CD4-positive, alpha-beta T cell treated with Interleukin-10 for 1 hour (primary cell): ENCODE measurements at regions not wholly inside any gene's neighbourhood (a gene's known extent, or its start where the extent isn't known, plus 50 kb on each side); places are given as distances from the start of the nearest gene placed in this dataset.

Experiments
- DNase-seq: peaks from one replicate; pipeline ENCODE4 v3.0.0-alpha.2; 2020

- no peak for DNase-seq
These were observed 150.3 kb upstream of the TECRL start for GRCh38 chr4:64559571-64559970.

GRCh38 chr4:64551125-64551524, 141.9 kb upstream of the TECRL start:
- DNase-seq, result no peak

- DNase-seq, result no peak
These were observed 136.3 kb upstream of the TECRL start for GRCh38 chr4:64545593-64545992.

- peak; percentile 12 for DNase-seq
These were observed 130.1 kb upstream of the TECRL start for GRCh38 chr4:64539234-64539849.

GRCh38 chr4:64538219-64538618, 129.0 kb upstream of the TECRL start:
- DNase-seq, result no peak

- DNase-seq, result no peak
These were observed 124.4 kb upstream of the TECRL start for GRCh38 chr4:64533637-64534036.

- no peak for DNase-seq
These were observed 123.9 kb upstream of the TECRL start for GRCh38 chr4:64533159-64533558.

- DNase-seq, result no peak
These were observed 111.2 kb upstream of the TECRL start for GRCh38 chr4:64520421-64520820.

GRCh38 chr4:64518600-64518999, 109.3 kb upstream of the TECRL start:
- DNase-seq, result no peak

- no peak for DNase-seq
These were observed 106.9 kb upstream of the TECRL start for GRCh38 chr4:64516176-64516575.

GRCh38 chr4:64508089-64508488, 98.8 kb upstream of the TECRL start:
- DNase-seq, result no peak

GRCh38 chr4:64503945-64504675, 94.9 kb upstream of the TECRL start:
- no peak for DNase-seq

GRCh38 chr4:64503416-64503815, 94.2 kb upstream of the TECRL start:
- DNase-seq, result no peak

GRCh38 chr4:64497491-64497890, 88.2 kb upstream of the TECRL start:
- no peak for DNase-seq

GRCh38 chr4:64495946-64496345, 86.7 kb upstream of the TECRL start:
- DNase-seq, result no peak

GRCh38 chr4:64489628-64490027, 80.4 kb upstream of the TECRL start:
- DNase-seq, result no peak

- DNase-seq, result no peak
These were observed 70.1 kb upstream of the TECRL start for GRCh38 chr4:64479338-64479737.

- DNase-seq, result no peak
These were observed 67.9 kb upstream of the TECRL start for GRCh38 chr4:64477127-64477526.

- no peak for DNase-seq
These were observed 56.0 kb upstream of the TECRL start for GRCh38 chr4:64465263-64465662.

- DNase-seq, result no peak
These were observed 55.3 kb upstream of the TECRL start for GRCh38 chr4:64464581-64464980.
